H1 (cell line): ENCODE measurements at regions not wholly inside any gene's neighbourhood (a gene's known extent, or its start where the extent isn't known, plus 50 kb on each side); places are given as distances from the start of the nearest gene placed in this dataset.

Source experiments
- CTCF ChIA-PET: fragments of 300-600 bp; sonication (Branson Sonifier 250); formaldehyde crosslinking; loops from one replicate; lab custom pipeline; 2021; ENCODE audit not compliant: partially characterized antibody; lab: Charles Lee
- POLR2A ChIA-PET: fragments of 300-600 bp; sonication (Branson Sonifier 250); formaldehyde crosslinking; loops from one replicate; lab custom pipeline; 2021; ENCODE audit warnings: inconsistent platforms; ENCODE audit not compliant: partially characterized antibody; lab: Charles Lee
- DNase-seq, 2 experiments: peaks; one replicate each; pipeline versions ENCODE4 v3.0.0 to v3.0.0-alpha.2; 2010 to 2022; ENCODE audit warnings: low spot score in 2 of 2, low read depth in 1 of 2, mixed read lengths in 1 of 2
- FAIRE-seq: peaks from 2 replicates; lab custom pipeline; 2011; peaks lifted over from hg19 to GRCh38; lab: Jason Lieb, UNC
- H2AFZ ChIP-seq: 2 replicates; pipeline ENCODE4 v1.8.1; 2012; ENCODE audit warnings: low read length, inconsistent platforms
- H2AK5ac ChIP-seq: 2 replicates; pipeline ENCODE4 v1.6.1; 2013; ENCODE audit warnings: low read depth, low read length
- H2BK120ac ChIP-seq: replicated peaks from 2 replicates; pipeline ENCODE3; 2013; ENCODE audit warnings: low read depth, low read length, inconsistent platforms
- H2BK12ac ChIP-seq: 2 replicates; pipeline ENCODE4 v1.6.1; 2013; ENCODE audit warnings: low read depth, low read length
- H2BK15ac ChIP-seq: 2 replicates; pipeline ENCODE4 v1.6.1; 2013; ENCODE audit warnings: low read length
- H2BK20ac ChIP-seq: 2 replicates; pipeline ENCODE4 v1.6.1; 2013; ENCODE audit warnings: low read length
- H2BK5ac ChIP-seq: 2 replicates; pipeline ENCODE4 v1.6.1; 2013; ENCODE audit warnings: low read depth, low read length
- H3K14ac ChIP-seq: 2 replicates; pipeline ENCODE4 v1.6.1; 2013; ENCODE audit warnings: inconsistent platforms; ENCODE audit not compliant: insufficient read length
- H3K18ac ChIP-seq: 2 replicates; pipeline ENCODE4 v1.6.1; 2013; ENCODE audit warnings: low read length; ENCODE audit errors: extremely low read depth
- H3K23ac ChIP-seq: 2 replicates; pipeline ENCODE4 v1.6.1; 2013; ENCODE audit warnings: inconsistent platforms; ENCODE audit not compliant: insufficient read length
- H3K23me2 ChIP-seq: 2 replicates; pipeline ENCODE4 v1.6.1; 2013; ENCODE audit warnings: low read depth, low read length
- H3K27ac ChIP-seq: 2 replicates; pipeline ENCODE4 v1.6.1; 2011; ENCODE audit warnings: low read depth, low read length, inconsistent platforms
- H3K27me3 ChIP-seq, 4 experiments: replicated peaks in 1 of 4; 1 replicate in 1 of 4; 2 replicates in 3 of 4; pipeline versions ENCODE4 v1.6.1 to v1.8.1; 2011 to 2013; ENCODE audit warnings: low read length in 3 of 4, mild to moderate bottlenecking in 3 of 4, inconsistent platforms in 2 of 4, mixed read lengths in 2 of 4, moderate library complexity in 1 of 4; ENCODE audit not compliant: control insufficient read depth in 3 of 4, insufficient read depth in 3 of 4; ENCODE audit errors: extremely low read depth in 1 of 4
- H3K36me3 ChIP-seq, 4 experiments: 2 replicates each; pipeline versions ENCODE4 v1.6.1 to v1.8.1; 2011 to 2013; ENCODE audit warnings: mild to moderate bottlenecking in 4 of 4, low read length in 3 of 4, moderate library complexity in 2 of 4, control low read depth in 1 of 4, inconsistent platforms in 1 of 4; ENCODE audit not compliant: insufficient read depth in 4 of 4, control insufficient read depth in 2 of 4
- H3K4ac ChIP-seq: replicated peaks from 2 replicates; pipeline ENCODE3; 2013; ENCODE audit warnings: low read length, low read depth, mixed read lengths, inconsistent platforms; ENCODE audit not compliant: insufficient read length
- H3K4me1 ChIP-seq, 4 experiments: replicated peaks in 1 of 4; 1 replicate in 1 of 4; 2 replicates in 3 of 4; pipeline versions ENCODE4 v1.6.1 to v1.8.1; 2011 to 2013; ENCODE audit warnings: low read length in 3 of 4, inconsistent platforms in 2 of 4, mixed read lengths in 1 of 4; ENCODE audit not compliant: insufficient read depth in 4 of 4, control insufficient read depth in 3 of 4
- H3K4me2 ChIP-seq, 2 experiments: 2 replicates each; pipeline versions ENCODE4 v1.6.1 to v1.8.1; 2011 to 2013; ENCODE audit warnings: low read depth in 2 of 2, low read length in 2 of 2, control low read depth in 1 of 2, inconsistent platforms in 1 of 2, mild to moderate bottlenecking in 1 of 2; ENCODE audit not compliant: insufficient read depth in 1 of 2
- H3K4me3 ChIP-seq, 4 experiments: fragments of 200-600, 300-600 bp in 1 of 4; sonication (generic), shearing (Covaris generic), sonication (Bioruptor Twin) in 1 of 4; 2 replicates each; pipeline versions ENCODE4 v1.5.1 to v1.8.1; 2011 to 2016; ENCODE audit warnings: low read length in 4 of 4, low read depth in 3 of 4, control low read depth in 2 of 4, inconsistent platforms in 2 of 4, mild to moderate bottlenecking in 2 of 4, mixed read lengths in 1 of 4, moderate library complexity in 1 of 4; ENCODE audit not compliant: insufficient read depth in 2 of 4; ENCODE audit errors: extremely low read depth in 1 of 4
- H3K56ac ChIP-seq: replicated peaks from 2 replicates; pipeline ENCODE3; 2013; ENCODE audit warnings: low read depth, mild to moderate bottlenecking, mixed read lengths, low read length, inconsistent platforms; ENCODE audit not compliant: insufficient read length
- H3K79me1 ChIP-seq: 2 replicates; pipeline ENCODE4 v1.6.1; 2013; ENCODE audit warnings: low read depth, low read length, control low read depth
- H3K79me2 ChIP-seq, 2 experiments: 2 replicates each; pipeline versions ENCODE4 v1.6.1 to v1.8.1; 2012 to 2013; ENCODE audit warnings: low read length in 2 of 2, mild to moderate bottlenecking in 2 of 2, inconsistent platforms in 1 of 2; ENCODE audit not compliant: insufficient read depth in 2 of 2, control insufficient read depth in 1 of 2
- H3K9ac ChIP-seq, 4 experiments: replicated peaks in 1 of 4; 1 replicate in 1 of 4; 2 replicates in 3 of 4; pipeline versions ENCODE4 v1.6.1 to v1.8.1; 2011 to 2013; ENCODE audit warnings: low read depth in 3 of 4, low read length in 3 of 4, control low read depth in 2 of 4, mild to moderate bottlenecking in 2 of 4, moderate library complexity in 2 of 4, inconsistent platforms in 1 of 4; ENCODE audit errors: extremely low read depth in 1 of 4
- H3K9me3 ChIP-seq, 2 experiments: 2 replicates each; pipeline versions ENCODE4 v1.6.1 to v1.8.1; 2012 to 2013; ENCODE audit warnings: mild to moderate bottlenecking in 2 of 2, moderate library complexity in 2 of 2, control low read depth in 1 of 2, inconsistent platforms in 1 of 2, low read depth in 1 of 2, low read length in 1 of 2, mixed read lengths in 1 of 2; ENCODE audit not compliant: insufficient read depth in 2 of 2
- H4K20me1 ChIP-seq, 2 experiments: replicated peaks in 1 of 2; 2 replicates each; pipeline versions ENCODE3 to v1.8.1; 2011 to 2013; ENCODE audit warnings: inconsistent platforms in 2 of 2, low read length in 2 of 2, mild to moderate bottlenecking in 1 of 2; ENCODE audit not compliant: insufficient read depth in 2 of 2, control insufficient read depth in 1 of 2
- H4K5ac ChIP-seq: 2 replicates; pipeline ENCODE4 v1.6.1; 2013; ENCODE audit warnings: low read length, low read depth, mixed read lengths, inconsistent platforms; ENCODE audit not compliant: insufficient read length
- H4K8ac ChIP-seq: 2 replicates; pipeline ENCODE4 v1.8.0; 2013; ENCODE audit warnings: mild to moderate bottlenecking, moderate library complexity, low read length, inconsistent platforms; ENCODE audit not compliant: insufficient read depth; ENCODE audit errors: extremely low read depth
- H4K91ac ChIP-seq: replicated peaks from 2 replicates; pipeline ENCODE3; 2013; ENCODE audit warnings: low read length, mixed read lengths, inconsistent platforms; ENCODE audit not compliant: insufficient read length
- ASH2L ChIP-seq: fragments of 200-600, 300-600 bp; sonication (generic); IDR thresholded peaks from one replicate; pipeline ENCODE4 v1.7.1; 2017; ENCODE audit warnings: low read length
- CHD1 ChIP-seq: IDR thresholded peaks from 2 replicates; pipeline ENCODE4 v1.6.1; 2012; ENCODE audit warnings: low read depth, low read length, improper control_type of control experiment
- CTBP2 ChIP-seq: IDR thresholded peaks from 2 replicates; pipeline ENCODE4 v1.7.0; 2011; ENCODE audit warnings: borderline replicate concordance, mild to moderate bottlenecking, moderate library complexity, mixed read lengths, low read length; ENCODE audit not compliant: insufficient read depth, insufficient read length
- CTCF ChIP-seq, 3 experiments: IDR thresholded peaks; 1 replicate in 2 of 3; 2 replicates in 1 of 3; pipeline versions ENCODE4 v1.5.1 to v1.6.1; 2011; ENCODE audit warnings: low read length in 3 of 3, mild to moderate bottlenecking in 3 of 3, inconsistent platforms in 2 of 3, low read depth in 1 of 3, moderate library complexity in 1 of 3; ENCODE audit not compliant: insufficient read depth in 1 of 3; ENCODE audit errors: control extremely low read depth in 1 of 3
- E2F6 ChIP-seq: IDR thresholded peaks from 2 replicates; pipeline ENCODE4 v1.6.1; 2012; ENCODE audit warnings: inconsistent platforms
- GABPA ChIP-seq: IDR thresholded peaks from 2 replicates; pipeline ENCODE4 v1.6.1; 2011; ENCODE audit warnings: mild to moderate bottlenecking, low read length, moderate library complexity, borderline replicate concordance; ENCODE audit not compliant: insufficient read depth
- POLR2A ChIP-seq, 2 experiments: IDR thresholded peaks; 1 replicate in 1 of 2; 2 replicates in 1 of 2; pipeline ENCODE4 v1.6.1; 2011; ENCODE audit warnings: low read depth in 2 of 2, low read length in 2 of 2, mild to moderate bottlenecking in 2 of 2; ENCODE audit errors: control extremely low read depth in 1 of 2
- POU5F1 ChIP-seq: IDR thresholded peaks from 2 replicates; pipeline ENCODE4 v1.6.1; 2011; ENCODE audit warnings: low read depth, mild to moderate bottlenecking, low read length, moderate library complexity
- SIN3A ChIP-seq, 2 experiments: IDR thresholded peaks in 1 of 2; conservative IDR thresholded peaks in 1 of 2; 2 replicates each; pipeline ENCODE4 v1.6.1; 2011 to 2012; ENCODE audit warnings: low read length in 2 of 2, improper control_type of control experiment in 1 of 2, low read depth in 1 of 2, mild to moderate bottlenecking in 1 of 2
- SIX5 ChIP-seq: IDR thresholded peaks from 2 replicates; pipeline ENCODE4 v1.6.1; 2011; ENCODE audit warnings: mild to moderate bottlenecking, low read depth, low read length
- SP4 ChIP-seq: IDR thresholded peaks from 2 replicates; pipeline ENCODE4 v1.6.1; 2012; ENCODE audit warnings: low read length, inconsistent platforms
- USF2 ChIP-seq: IDR thresholded peaks from 2 replicates; pipeline ENCODE4 v1.6.1; 2011; ENCODE audit warnings: low read length, improper control_type of control experiment

- CTCF ChIA-PET, result no interaction called here
- no peak overlapping the region for H2AFZ ChIP-seq
- TF ChIP-seq SIN3A (conservative IDR thresholded peaks at IDR 0.05 in 1 of 2, IDR thresholded peaks at IDR 0.05 in 1 of 2; ENCODE audit: low read depth in 1 of 2, low read length in 2 of 2), result no peak
- TF ChIP-seq ASH2L, result no peak
- no peak for TF ChIP-seq SP4
- no peak for TF ChIP-seq GABPA
- no peak for TF ChIP-seq E2F6
- no peak for TF ChIP-seq POLR2A (IDR thresholded peaks at IDR 0.05; ENCODE audit: control extremely low read depth in 1 of 2, low read depth in 2 of 2, low read length in 2 of 2)
- TF ChIP-seq CTBP2, result no peak
- no peak for TF ChIP-seq POU5F1
- TF ChIP-seq CHD1, result no peak
- TF ChIP-seq CTCF (IDR thresholded peaks at IDR 0.05; ENCODE audit: control extremely low read depth in 1 of 3, insufficient read depth in 1 of 3, low read depth in 1 of 3, low read length in 3 of 3), result no peak
- no peak for TF ChIP-seq SIX5
- no peak for TF ChIP-seq USF2
These were observed 222.5 kb downstream of the GJA1 start for GRCh38 chr6:121657972-121658371.

More at GRCh38 chr6:121657972-121658371, 222.5 kb downstream of the GJA1 start:
- DNase-seq, result no peak
- no peak overlapping the region for H2BK15ac ChIP-seq
- H3K9ac ChIP-seq, result no peak overlapping the region
- no peak overlapping the region for H2BK120ac ChIP-seq
- H3K4me3 ChIP-seq, result no peak overlapping the region
- POLR2A ChIA-PET, result no interaction called here
- H4K5ac ChIP-seq, result no peak overlapping the region
- H3K9me3 ChIP-seq, result no peaks in the 10 kb centered on the region
- H3K4me2 ChIP-seq, result no peak overlapping the region
- H3K79me2 ChIP-seq, result no peaks in the 10 kb centered on the region
- H3K23ac ChIP-seq, result no peak overlapping the region
- H2BK20ac ChIP-seq, result no peak overlapping the region
- H3K18ac ChIP-seq, result no peak overlapping the region
- FAIRE-seq, result no peak
- no peak overlapping the region for H4K8ac ChIP-seq
- no peaks in the 10 kb centered on the region for H4K20me1 ChIP-seq
- no peak overlapping the region for H2BK12ac ChIP-seq
- no peak overlapping the region for H3K27ac ChIP-seq
- no peaks in the 10 kb centered on the region for H3K23me2 ChIP-seq
- no peak overlapping the region for H4K91ac ChIP-seq
- H3K14ac ChIP-seq, result no peak overlapping the region
- H2BK5ac ChIP-seq, result no peak overlapping the region
- no peaks in the 10 kb centered on the region for H3K4me1 ChIP-seq
- H3K56ac ChIP-seq, result no peak overlapping the region
- H3K79me1 ChIP-seq, result no peaks in the 10 kb centered on the region
- H2AK5ac ChIP-seq, result no peak overlapping the region
- no peaks in the 10 kb centered on the region for H3K36me3 ChIP-seq
- no peak overlapping the region for H3K4ac ChIP-seq
- H3K27me3 ChIP-seq, result peaks cover 0 to 1% (median 0%) of the 10 kb centered on the region in 4 experiments; a peak in 1 of 7 replicates
